ENCODE measurements at regions not wholly inside any gene's neighbourhood (a gene's known extent, or its start where the extent isn't known, plus 50 kb on each side); places are given as distances from the start of the nearest gene placed in this dataset.

DNA sequence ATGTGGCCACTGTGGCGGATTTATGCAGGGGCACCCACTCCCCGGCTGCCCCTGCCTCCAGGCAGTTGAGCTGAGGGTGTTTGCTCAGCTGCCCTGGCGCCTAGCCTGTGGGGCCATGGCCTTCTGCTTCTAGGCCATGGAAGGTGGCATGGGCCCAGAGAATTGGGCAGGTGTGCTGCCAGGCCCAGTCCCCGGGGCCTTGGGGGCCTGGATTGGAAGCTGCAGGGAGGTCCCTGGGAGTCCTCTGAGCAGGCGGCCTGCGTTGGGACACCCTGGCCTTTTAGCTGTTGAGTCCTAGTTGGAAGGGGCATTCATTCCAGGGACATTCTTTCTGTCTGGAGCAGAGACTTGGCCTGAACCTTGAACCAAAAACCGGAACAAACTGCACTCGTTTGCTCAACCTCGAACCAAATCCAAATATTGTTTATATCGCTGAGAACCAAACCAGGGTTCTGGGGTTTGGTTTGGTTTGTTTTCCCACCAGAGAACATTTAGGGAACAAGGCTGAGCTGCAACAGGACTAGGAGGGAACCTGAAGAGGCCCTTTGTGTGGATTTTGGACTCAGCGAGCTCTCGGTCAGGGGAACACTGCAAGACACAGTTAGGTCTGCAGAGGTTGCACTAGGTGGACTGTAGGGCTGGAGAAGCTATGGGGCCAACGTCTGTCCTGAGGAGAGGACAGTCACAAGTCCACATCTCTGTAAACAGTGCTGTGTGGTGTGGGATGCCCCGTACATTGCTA is 116.8 kb downstream of the BOD1 start:
- Histone ChIP-seq H3K27ac (ENCODE audit: insufficient read depth, low read depth, low read length) (no peak overlapping the region), H3K4me3 (replicated peaks in 1 of 3; ENCODE audit: insufficient read depth in 1 of 3, low read depth in 1 of 3, low read length in 3 of 3) (no peak overlapping the region), H4K20me1 (replicated peaks; ENCODE audit: control insufficient read depth, extremely low read depth, insufficient read depth, low read length) (no peaks in the 10 kb centered on the region), H3K36me3 (ENCODE audit: control insufficient read depth in 2 of 2, extremely low read depth in 1 of 2, insufficient read depth in 2 of 2, low read length in 2 of 2) (no peaks in the 10 kb centered on the region), H3K9ac (replicated peaks; ENCODE audit: extremely low read depth, insufficient read depth, low read length) (no peak overlapping the region), H3K4me1 (ENCODE audit: control insufficient read depth, extremely low read depth, insufficient read depth, low read length) (no peaks in the 10 kb centered on the region), H3K9me1 (replicated peaks; ENCODE audit: control insufficient read depth, extremely low read depth, insufficient read depth, low read length) (no peaks in the 10 kb centered on the region), H3K27me3 (ENCODE audit: control insufficient read depth in 2 of 2, insufficient read depth in 2 of 2, low read length in 2 of 2) (no peaks in the 10 kb centered on the region), H3K9me3 (replicated peaks; ENCODE audit: control insufficient read depth, insufficient read depth, low read length) (no peaks in the 10 kb centered on the region), H3K4me2 (ENCODE audit: insufficient read depth, low read length) (no peak overlapping the region), H3K79me2 (ENCODE audit: control insufficient read depth, insufficient read depth, low read length) (no peaks in the 10 kb centered on the region), H2AFZ (ENCODE audit: low read depth, low read length) (no peak overlapping the region)
- no peak for TF ChIP-seq GATA2 (IDR thresholded peaks at IDR 0.05; ENCODE audit: insufficient read depth, insufficient read length, low read depth, low read length)
- TF ChIP-seq, protein P1, sequence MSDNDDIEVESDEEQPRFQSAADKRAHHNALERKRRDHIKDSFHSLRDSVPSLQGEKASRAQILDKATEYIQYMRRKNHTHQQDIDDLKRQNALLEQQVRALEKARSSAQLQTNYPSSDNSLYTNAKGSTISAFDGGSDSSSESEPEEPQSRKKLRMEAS (IDR thresholded peaks at IDR 0.05; ENCODE audit: insufficient read depth, insufficient read length): no peak
- no peak for TF ChIP-seq JUN (IDR thresholded peaks at IDR 0.05; ENCODE audit: borderline replicate concordance, insufficient read depth, insufficient read length, low read depth)
- TF ChIP-seq, protein P2, sequence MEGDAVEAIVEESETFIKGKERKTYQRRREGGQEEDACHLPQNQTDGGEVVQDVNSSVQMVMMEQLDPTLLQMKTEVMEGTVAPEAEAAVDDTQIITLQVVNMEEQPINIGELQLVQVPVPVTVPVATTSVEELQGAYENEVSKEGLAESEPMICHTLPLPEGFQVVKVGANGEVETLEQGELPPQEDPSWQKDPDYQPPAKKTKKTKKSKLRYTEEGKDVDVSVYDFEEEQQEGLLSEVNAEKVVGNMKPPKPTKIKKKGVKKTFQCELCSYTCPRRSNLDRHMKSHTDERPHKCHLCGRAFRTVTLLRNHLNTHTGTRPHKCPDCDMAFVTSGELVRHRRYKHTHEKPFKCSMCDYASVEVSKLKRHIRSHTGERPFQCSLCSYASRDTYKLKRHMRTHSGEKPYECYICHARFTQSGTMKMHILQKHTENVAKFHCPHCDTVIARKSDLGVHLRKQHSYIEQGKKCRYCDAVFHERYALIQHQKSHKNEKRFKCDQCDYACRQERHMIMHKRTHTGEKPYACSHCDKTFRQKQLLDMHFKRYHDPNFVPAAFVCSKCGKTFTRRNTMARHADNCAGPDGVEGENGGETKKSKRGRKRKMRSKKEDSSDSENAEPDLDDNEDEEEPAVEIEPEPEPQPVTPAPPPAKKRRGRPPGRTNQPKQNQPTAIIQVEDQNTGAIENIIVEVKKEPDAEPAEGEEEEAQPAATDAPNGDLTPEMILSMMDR (IDR thresholded peaks at IDR 0.05; ENCODE audit: extremely low read depth in 1 of 2, insufficient read depth in 1 of 2, low read depth in 1 of 2, low read length in 2 of 2): no peak
- no peak for TF ChIP-seq POLR2A (IDR thresholded peaks at IDR 0.05; ENCODE audit: low read depth, low read length)
- TF ChIP-seq FOS (IDR thresholded peaks at IDR 0.05; ENCODE audit: borderline replicate concordance, insufficient read depth, low read length): no peak
- TF ChIP-seq MYC (IDR thresholded peaks at IDR 0.05; ENCODE audit: low read depth, low read length): no peak
- TF ChIP-seq POLR2AphosphoS5 (IDR thresholded peaks at IDR 0.05; ENCODE audit: insufficient read depth, low read depth, low read length): no peak
- TF ChIP-seq EZH2 (IDR thresholded peaks at IDR 0.05; ENCODE audit: borderline replicate concordance, low read depth, low read length, severe bottlenecking): no peak
- POLR2A ChIA-PET: no interaction called here
- DNase-seq (ENCODE audit: low read depth, low spot score): no peak
- CTCF ChIA-PET: no interaction called here
- no peak for FAIRE-seq
- intact Hi-C loops (cut with micrococcal nuclease): no loop called here
- no TSS peak for BruUV-seq (replicated peaks)
- dilution Hi-C loops (cut with MboI; ENCODE audit: extremely low pct_ligation_motif_present, low sequenced_read_pairs): no loop called here
